Peyer's patch (tissue), 4 donors: ENCODE measurements at regions not wholly inside any gene's neighbourhood (a gene's known extent, or its start where the extent isn't known, plus 50 kb on each side); places are given as distances from the start of the nearest gene placed in this dataset.

Experiments used
- DNase-seq, 3 donors: peaks; one replicate each; pipeline ENCODE4 v3.0.0-alpha.2; 2017 to 2019
- H3K27ac ChIP-seq, 4 donors: fragments of 200-600 bp; sonication (generic); one replicate each; pipeline ENCODE4 v1.5.1; 2016 to 2019
- H3K27me3 ChIP-seq, 2 donors: fragments of 200-600 bp; sonication (generic); one replicate each; pipeline ENCODE4 v1.5.1; 2019
- H3K36me3 ChIP-seq, 3 donors: fragments of 200-600 bp; sonication (generic); one replicate each; pipeline ENCODE4 v1.5.1; 2016 to 2019
- H3K4me1 ChIP-seq, 4 donors: fragments of 200-600 bp; sonication (generic); one replicate each; pipeline ENCODE4 v1.5.1; 2016 to 2019
- H3K4me3 ChIP-seq, 4 donors: fragments of 200-600 bp; sonication (generic); 1 replicate in 3 of 4; 2 replicates in 1 of 4; pipeline ENCODE4 v1.5.1; 2016 to 2019; ENCODE audit warnings: mild to moderate bottlenecking in 1 of 4
- H3K9me3 ChIP-seq, 4 donors: fragments of 200-600 bp; sonication (generic); one replicate each; pipeline ENCODE4 v1.5.1; 2016 to 2019; ENCODE audit warnings: mild to moderate bottlenecking in 1 of 4
- POLR2A ChIP-seq, 2 donors: fragments of 450-650 bp; IDR thresholded peaks; one replicate each; pipeline ENCODE4 v1.5.1; 2017; ENCODE audit warnings: antibody characterized with exemption in 2 of 2, mild to moderate bottlenecking in 2 of 2, moderate library complexity in 2 of 2
- TF ChIP-seq, protein P1 (sequence below), 6 experiments: fragments of 450-650 bp in 4 of 6; fragments of 200-600 bp in 2 of 6; sonication (generic) in 1 of 6; IDR thresholded peaks; one replicate each; pipeline ENCODE4 v1.5.1; 2017 to 2019; ENCODE audit warnings: antibody characterized with exemption in 6 of 6, mild to moderate bottlenecking in 3 of 6, moderate library complexity in 1 of 6

DNA sequence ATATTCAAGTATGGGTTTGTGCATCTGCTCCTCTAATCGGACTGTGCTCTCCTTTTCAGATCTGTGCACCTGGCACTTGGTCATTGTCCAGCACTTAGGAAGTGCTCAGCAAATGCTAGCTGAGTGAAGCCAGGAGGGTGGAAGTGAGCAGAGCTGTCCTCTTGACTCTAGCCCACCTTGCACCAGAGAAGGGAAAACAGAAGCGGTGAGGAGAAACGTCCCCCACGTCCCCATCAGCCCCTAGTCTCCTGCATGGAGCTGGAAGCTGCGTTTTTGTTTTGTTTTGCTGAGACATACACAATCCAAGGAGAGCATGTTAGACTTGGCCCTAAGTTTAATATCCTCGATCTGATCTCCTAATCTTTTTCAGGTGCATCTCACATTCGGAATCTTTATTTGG, 73.6 kb downstream of the EN1 start:
- no peaks in the 10 kb centered on the region for H3K9me3 ChIP-seq

DNA sequence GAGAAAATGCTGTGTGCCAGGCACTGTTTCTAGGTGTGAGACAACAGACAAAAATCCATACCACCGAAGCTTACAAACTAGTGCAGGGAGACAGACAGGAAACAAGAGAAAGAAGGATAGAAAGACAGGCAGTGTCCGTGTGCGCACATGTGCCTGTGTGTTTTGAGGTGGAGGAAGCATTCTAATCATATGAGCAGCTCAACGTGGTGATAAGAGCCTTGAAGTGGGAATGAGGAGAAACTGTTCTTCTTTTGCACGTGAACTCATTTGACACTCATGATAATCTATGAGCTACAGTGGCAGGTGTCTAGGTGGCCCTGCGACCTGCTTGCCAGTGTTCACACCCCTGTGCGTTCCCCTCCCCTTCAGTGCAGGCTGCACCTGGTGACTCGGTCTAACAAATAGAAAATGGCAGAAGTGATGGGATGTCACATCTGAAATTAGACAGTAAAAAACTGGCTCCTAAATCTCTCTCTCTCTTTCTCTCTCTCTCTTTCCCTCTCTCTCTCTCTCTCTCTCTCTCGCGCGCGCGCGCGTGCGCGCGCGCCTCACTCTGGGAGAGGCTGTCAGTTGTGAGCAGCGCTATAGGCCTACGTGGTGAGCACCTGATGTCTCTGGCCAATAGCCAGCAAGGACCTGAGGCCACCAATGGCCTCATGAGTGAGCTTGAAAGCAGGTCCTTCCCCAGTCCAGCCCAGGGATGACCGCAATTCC, 74.8 kb downstream of the EN1 start:
- Histone ChIP-seq H3K9me3 (no peaks in the 10 kb centered on the region), H3K27me3 (peaks cover 0 to 14% of the 10 kb centered on the region in 2 donors), H3K27ac (no peak overlapping the region), H3K4me1 (peaks cover 0 to 9% (median 0%) of the 10 kb centered on the region in 4 donors), H3K4me3 (no peak overlapping the region), H3K36me3 (no peaks in the 10 kb centered on the region)
- DNase-seq = no peak
- TF ChIP-seq POLR2A (IDR thresholded peaks at IDR 0.05) = no peak
- TF ChIP-seq, protein P1, sequence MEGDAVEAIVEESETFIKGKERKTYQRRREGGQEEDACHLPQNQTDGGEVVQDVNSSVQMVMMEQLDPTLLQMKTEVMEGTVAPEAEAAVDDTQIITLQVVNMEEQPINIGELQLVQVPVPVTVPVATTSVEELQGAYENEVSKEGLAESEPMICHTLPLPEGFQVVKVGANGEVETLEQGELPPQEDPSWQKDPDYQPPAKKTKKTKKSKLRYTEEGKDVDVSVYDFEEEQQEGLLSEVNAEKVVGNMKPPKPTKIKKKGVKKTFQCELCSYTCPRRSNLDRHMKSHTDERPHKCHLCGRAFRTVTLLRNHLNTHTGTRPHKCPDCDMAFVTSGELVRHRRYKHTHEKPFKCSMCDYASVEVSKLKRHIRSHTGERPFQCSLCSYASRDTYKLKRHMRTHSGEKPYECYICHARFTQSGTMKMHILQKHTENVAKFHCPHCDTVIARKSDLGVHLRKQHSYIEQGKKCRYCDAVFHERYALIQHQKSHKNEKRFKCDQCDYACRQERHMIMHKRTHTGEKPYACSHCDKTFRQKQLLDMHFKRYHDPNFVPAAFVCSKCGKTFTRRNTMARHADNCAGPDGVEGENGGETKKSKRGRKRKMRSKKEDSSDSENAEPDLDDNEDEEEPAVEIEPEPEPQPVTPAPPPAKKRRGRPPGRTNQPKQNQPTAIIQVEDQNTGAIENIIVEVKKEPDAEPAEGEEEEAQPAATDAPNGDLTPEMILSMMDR (IDR thresholded peaks at IDR 0.05) = no peak

More for the DNA sequence above, 73.6 kb downstream of the EN1 start:
- Histone ChIP-seq H3K4me3 (no peak overlapping the region), H3K4me1 (peaks cover 0 to 9% (median 0%) of the 10 kb centered on the region in 4 donors), H3K36me3 (no peaks in the 10 kb centered on the region), H3K27ac (no peak overlapping the region), H3K27me3 (peaks cover 0 to 14% of the 10 kb centered on the region in 2 donors)
- no peak for DNase-seq
- TF ChIP-seq POLR2A (IDR thresholded peaks at IDR 0.05) = no peak
- TF ChIP-seq, protein P1 (IDR thresholded peaks at IDR 0.05) = no peak

DNA sequence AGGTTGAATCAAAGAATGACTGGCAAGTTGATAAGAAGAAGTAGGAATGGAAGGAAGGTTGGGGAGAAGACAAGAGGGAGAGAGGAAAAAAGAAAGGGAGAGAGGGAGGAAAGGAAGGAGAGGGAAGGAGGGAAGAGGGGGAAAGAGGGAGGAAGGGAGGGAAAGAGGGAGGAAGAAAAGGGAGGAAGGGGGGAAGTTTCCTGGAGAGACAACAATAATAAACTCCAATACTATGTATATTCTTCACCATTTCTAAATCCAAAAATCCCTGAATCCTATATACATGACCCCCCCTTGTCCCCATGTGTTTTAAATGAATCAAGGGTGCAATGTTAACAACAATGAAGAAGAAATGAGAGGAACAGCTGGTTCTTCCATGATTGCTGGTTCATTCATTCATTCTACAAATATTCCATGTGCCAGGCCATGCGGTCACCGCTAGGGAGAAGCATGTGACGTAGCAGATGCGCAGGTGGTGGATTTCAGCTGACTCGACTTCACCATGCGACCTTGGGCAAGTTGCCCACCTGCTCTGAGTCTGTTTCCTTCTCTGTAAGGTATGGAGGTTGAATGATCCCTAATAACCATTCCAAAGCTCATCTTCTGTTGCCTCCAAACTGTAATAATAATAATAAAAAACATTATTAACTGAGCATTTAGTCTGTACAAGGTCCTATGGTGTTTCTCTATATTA, 77.6 kb downstream of the EN1 start:
- H3K9me3 ChIP-seq = no peaks in the 10 kb centered on the region

DNA sequence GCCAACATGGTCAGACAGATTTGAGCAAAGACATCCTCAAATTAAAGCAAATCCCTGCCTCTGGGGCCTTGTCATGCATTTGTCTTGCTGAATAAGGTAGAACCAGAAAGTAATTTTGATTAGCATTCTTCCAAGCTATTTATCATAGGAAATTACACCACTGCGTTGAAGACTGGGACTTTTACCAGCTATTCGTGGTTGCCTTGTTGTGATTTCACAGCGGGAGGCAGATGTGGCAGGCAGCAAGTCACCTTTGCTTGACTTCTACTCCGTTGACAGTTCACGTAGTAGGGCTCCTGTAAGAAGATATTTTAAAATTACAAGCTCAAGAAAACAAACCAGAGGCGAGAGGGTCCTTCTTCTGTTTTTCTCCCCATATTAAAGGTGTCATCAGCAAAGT, 80.6 kb downstream of the EN1 start:
- TF ChIP-seq, protein P1 (IDR thresholded peaks at IDR 0.05) = no peak
- no peak for TF ChIP-seq POLR2A (IDR thresholded peaks at IDR 0.05)
- DNase-seq = no peak
- Histone ChIP-seq H3K27ac (no peak overlapping the region), H3K36me3 (no peaks in the 10 kb centered on the region), H3K9me3 (no peaks in the 10 kb centered on the region), H3K4me3 (no peak overlapping the region), H3K4me1 (no peaks in the 10 kb centered on the region), H3K27me3 (no peaks in the 10 kb centered on the region)

More for the DNA sequence above, 77.6 kb downstream of the EN1 start:
- TF ChIP-seq POLR2A (IDR thresholded peaks at IDR 0.05) = no peak
- TF ChIP-seq, protein P1 (IDR thresholded peaks at IDR 0.05) = no peak
- Histone ChIP-seq H3K27me3 (peaks cover 0 to 4% of the 10 kb centered on the region in 2 donors), H3K4me1 (peaks cover 0 to 6% (median 0%) of the 10 kb centered on the region in 4 donors), H3K36me3 (no peaks in the 10 kb centered on the region), H3K27ac (no peak overlapping the region), H3K4me3 (no peak overlapping the region)
- DNase-seq = no peak

DNA sequence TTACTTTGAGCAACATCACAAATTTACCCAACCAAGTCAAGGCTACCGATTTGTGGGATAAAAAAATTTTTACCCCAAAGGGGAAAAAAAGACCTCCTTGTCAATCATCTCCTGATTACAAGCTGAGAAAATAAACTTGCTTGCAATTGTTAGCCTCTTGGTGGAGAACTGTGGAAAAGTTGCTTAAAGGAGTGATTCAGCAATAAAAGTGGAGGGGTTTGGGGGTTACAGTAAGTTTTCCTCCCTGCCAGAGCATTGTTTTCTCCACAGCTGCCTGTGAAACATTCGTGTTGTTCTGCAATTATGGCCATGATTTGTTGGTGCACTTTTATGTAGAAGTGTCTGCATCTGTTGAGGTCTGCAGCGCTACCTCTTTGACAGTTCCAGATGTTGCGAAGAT, 82.6 kb downstream of the EN1 start:
- Histone ChIP-seq H3K4me3 (no peak overlapping the region), H3K27ac (no peak overlapping the region), H3K4me1 (no peaks in the 10 kb centered on the region), H3K36me3 (no peaks in the 10 kb centered on the region), H3K27me3 (no peaks in the 10 kb centered on the region), H3K9me3 (no peaks in the 10 kb centered on the region)
- no peak for DNase-seq
- TF ChIP-seq, protein P1 (IDR thresholded peaks at IDR 0.05) = no peak
- TF ChIP-seq POLR2A (IDR thresholded peaks at IDR 0.05) = no peak
